ENCODE measurements at regions not wholly inside any gene's neighbourhood (a gene's known extent, or its start where the extent isn't known, plus 50 kb on each side); places are given as distances from the start of the nearest gene placed in this dataset.

DNA sequence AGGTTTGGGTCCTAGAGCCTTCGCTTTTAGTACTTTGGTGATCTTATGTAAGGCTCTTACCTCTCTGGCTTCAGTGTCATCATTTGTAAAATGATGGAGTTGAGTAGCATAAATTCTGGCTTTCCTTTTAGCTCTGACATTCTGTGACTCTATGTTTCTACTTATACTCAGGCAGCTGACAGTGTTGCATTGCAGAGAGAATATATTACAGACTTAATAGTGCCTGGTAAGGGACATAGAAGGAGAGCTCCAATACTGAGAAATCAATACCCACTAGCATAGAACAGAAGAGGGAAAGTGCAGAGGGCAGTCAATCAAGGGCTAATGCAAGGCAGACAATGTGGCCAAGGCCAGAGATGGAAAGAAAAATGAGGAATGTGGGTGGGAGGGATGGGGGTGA is 371.4 kb upstream of the TLE4 start:
- no peaks in the 10 kb centered on the region for H3K9me2 ChIP-seq (replicated peaks; ENCODE audit: insufficient read depth, low read length)
- H3K4me3 ChIP-seq (ENCODE audit: low read length), result no peak overlapping the region
- no peaks in the 10 kb centered on the region for H3K27me3 ChIP-seq (replicated peaks; ENCODE audit: insufficient read depth, low read length)
- no peak overlapping the region for H3K9ac ChIP-seq (ENCODE audit: low read length)
- H3K36me3 ChIP-seq (replicated peaks; ENCODE audit: insufficient read depth, low read length), result no peaks in the 10 kb centered on the region
- no peak overlapping the region for H3K4me2 ChIP-seq (ENCODE audit: low read depth, low read length)
- no peaks in the 10 kb centered on the region for H4K20me1 ChIP-seq (ENCODE audit: insufficient read depth, low read length)
- H3K9me3 ChIP-seq (replicated peaks; ENCODE audit: insufficient read depth, low read length), result no peaks in the 10 kb centered on the region
- no peaks in the 10 kb centered on the region for H3F3A ChIP-seq (ENCODE audit: insufficient read depth, low read length)
- TF ChIP-seq, protein P1, sequence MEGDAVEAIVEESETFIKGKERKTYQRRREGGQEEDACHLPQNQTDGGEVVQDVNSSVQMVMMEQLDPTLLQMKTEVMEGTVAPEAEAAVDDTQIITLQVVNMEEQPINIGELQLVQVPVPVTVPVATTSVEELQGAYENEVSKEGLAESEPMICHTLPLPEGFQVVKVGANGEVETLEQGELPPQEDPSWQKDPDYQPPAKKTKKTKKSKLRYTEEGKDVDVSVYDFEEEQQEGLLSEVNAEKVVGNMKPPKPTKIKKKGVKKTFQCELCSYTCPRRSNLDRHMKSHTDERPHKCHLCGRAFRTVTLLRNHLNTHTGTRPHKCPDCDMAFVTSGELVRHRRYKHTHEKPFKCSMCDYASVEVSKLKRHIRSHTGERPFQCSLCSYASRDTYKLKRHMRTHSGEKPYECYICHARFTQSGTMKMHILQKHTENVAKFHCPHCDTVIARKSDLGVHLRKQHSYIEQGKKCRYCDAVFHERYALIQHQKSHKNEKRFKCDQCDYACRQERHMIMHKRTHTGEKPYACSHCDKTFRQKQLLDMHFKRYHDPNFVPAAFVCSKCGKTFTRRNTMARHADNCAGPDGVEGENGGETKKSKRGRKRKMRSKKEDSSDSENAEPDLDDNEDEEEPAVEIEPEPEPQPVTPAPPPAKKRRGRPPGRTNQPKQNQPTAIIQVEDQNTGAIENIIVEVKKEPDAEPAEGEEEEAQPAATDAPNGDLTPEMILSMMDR (IDR thresholded peaks at IDR 0.05; ENCODE audit: low read length), result no peak
- TF ChIP-seq EZH2phosphoT487 (IDR thresholded peaks at IDR 0.05; ENCODE audit: low read length) (no peak), EZH2 (optimal IDR thresholded peaks at IDR 0.05; ENCODE audit: low read depth, low read length) (no peak)
- H3K4me1 ChIP-seq (ENCODE audit: low read length), result no peaks in the 10 kb centered on the region
- H3K27ac ChIP-seq (ENCODE audit: low read length), result no peak overlapping the region
- no peaks in the 10 kb centered on the region for H3K79me2 ChIP-seq (ENCODE audit: low read length)
- H2AFZ ChIP-seq (ENCODE audit: low read length), result no peak overlapping the region
- DNase-seq, result no peak

DNA sequence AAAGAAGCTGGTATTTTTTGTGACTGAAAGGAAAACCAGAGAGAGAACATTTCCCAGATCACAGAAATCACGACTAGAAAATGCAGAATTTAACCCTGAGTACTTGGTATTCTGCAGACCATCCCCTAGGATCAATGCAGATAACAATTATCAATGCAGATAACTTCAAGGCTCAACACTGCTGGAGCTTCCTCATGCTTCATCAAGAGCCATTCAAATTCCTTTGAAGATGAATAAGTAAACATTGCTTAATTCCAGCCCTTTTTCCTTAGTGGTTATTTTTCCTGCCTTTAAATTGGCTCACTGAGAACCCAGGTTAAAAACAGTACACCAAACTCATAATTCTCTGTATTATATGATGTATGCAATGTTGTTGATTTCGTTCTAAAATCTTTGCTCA is 370.1 kb upstream of the TLE4 start:
- no peak for TF ChIP-seq EZH2phosphoT487 (IDR thresholded peaks at IDR 0.05; ENCODE audit: low read length)
- TF ChIP-seq, protein P1 (IDR thresholded peaks at IDR 0.05; ENCODE audit: low read length), result no peak
- no peak for TF ChIP-seq EZH2 (optimal IDR thresholded peaks at IDR 0.05; ENCODE audit: low read depth, low read length)

DNA sequence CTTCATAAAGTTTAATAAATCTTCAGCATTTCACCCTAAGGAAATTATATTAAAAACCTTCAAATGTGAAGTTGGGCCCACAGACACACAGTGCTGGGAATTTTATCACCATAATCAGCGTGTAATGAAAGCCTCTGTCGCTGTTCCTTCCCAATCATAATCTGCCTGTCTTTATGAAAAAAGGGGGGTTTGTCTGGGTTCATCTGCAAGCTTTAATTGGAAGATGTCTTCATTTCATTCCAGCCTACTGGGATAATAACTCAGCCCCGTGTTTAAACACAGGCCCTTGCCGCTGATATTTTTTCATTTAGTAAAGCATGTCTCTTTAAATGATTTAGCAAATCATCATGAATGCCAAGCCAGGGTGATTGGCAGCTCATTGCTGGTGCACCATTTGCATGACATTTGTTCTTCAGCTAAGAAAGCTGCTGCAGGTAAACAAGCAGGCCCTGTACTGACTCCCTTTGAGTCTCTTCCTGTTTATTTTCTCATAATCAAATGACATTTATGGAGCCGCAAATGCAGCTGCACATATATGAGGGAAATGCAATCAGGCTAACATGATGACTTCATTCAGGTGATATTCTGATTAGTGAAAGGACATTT is 362.9 kb upstream of the TLE4 start:
- no peaks in the 10 kb centered on the region for H3K9me2 ChIP-seq (replicated peaks; ENCODE audit: insufficient read depth, low read length)
- no peak overlapping the region for H3K4me3 ChIP-seq (ENCODE audit: low read length)
- H3K4me2 ChIP-seq (ENCODE audit: low read depth, low read length), result no peak overlapping the region
- H3K79me2 ChIP-seq (ENCODE audit: low read length), result no peaks in the 10 kb centered on the region
- TF ChIP-seq, protein P1 (IDR thresholded peaks at IDR 0.05; ENCODE audit: low read length), result no peak
- TF ChIP-seq EZH2 (optimal IDR thresholded peaks at IDR 0.05; ENCODE audit: low read depth, low read length) (no peak), EZH2phosphoT487 (IDR thresholded peaks at IDR 0.05; ENCODE audit: low read length) (no peak)
- no peaks in the 10 kb centered on the region for H4K20me1 ChIP-seq (ENCODE audit: insufficient read depth, low read length)
- H3F3A ChIP-seq (ENCODE audit: insufficient read depth, low read length), result no peaks in the 10 kb centered on the region
- no peak overlapping the region for H2AFZ ChIP-seq (ENCODE audit: low read length)
- no peaks in the 10 kb centered on the region for H3K4me1 ChIP-seq (ENCODE audit: low read length)
- H3K27ac ChIP-seq (ENCODE audit: low read length), result no peak overlapping the region
- no peaks in the 10 kb centered on the region for H3K36me3 ChIP-seq (replicated peaks; ENCODE audit: insufficient read depth, low read length)
- no peak overlapping the region for H3K9ac ChIP-seq (ENCODE audit: low read length)
- no peaks in the 10 kb centered on the region for H3K9me3 ChIP-seq (replicated peaks; ENCODE audit: insufficient read depth, low read length)
- DNase-seq, result no peak
- H3K27me3 ChIP-seq (replicated peaks; ENCODE audit: insufficient read depth, low read length), result no peaks in the 10 kb centered on the region

More for the DNA sequence above, 370.1 kb upstream of the TLE4 start:
- Histone ChIP-seq H3K4me1 (ENCODE audit: low read length) (no peaks in the 10 kb centered on the region), H3K4me3 (ENCODE audit: low read length) (no peak overlapping the region), H3K27me3 (replicated peaks; ENCODE audit: insufficient read depth, low read length) (no peaks in the 10 kb centered on the region), H3F3A (ENCODE audit: insufficient read depth, low read length) (no peaks in the 10 kb centered on the region), H3K27ac (ENCODE audit: low read length) (no peak overlapping the region), H3K79me2 (ENCODE audit: low read length) (no peaks in the 10 kb centered on the region), H3K9ac (ENCODE audit: low read length) (no peak overlapping the region), H3K36me3 (replicated peaks; ENCODE audit: insufficient read depth, low read length) (no peaks in the 10 kb centered on the region), H4K20me1 (ENCODE audit: insufficient read depth, low read length) (no peaks in the 10 kb centered on the region), H2AFZ (ENCODE audit: low read length) (no peak overlapping the region), H3K9me2 (replicated peaks; ENCODE audit: insufficient read depth, low read length) (no peaks in the 10 kb centered on the region), H3K9me3 (replicated peaks; ENCODE audit: insufficient read depth, low read length) (no peaks in the 10 kb centered on the region), H3K4me2 (ENCODE audit: low read depth, low read length) (no peak overlapping the region)
- DNase-seq, result no peak
